ENCODE measurements at regions not wholly inside any gene's neighbourhood (a gene's known extent, or its start where the extent isn't known, plus 50 kb on each side); places are given as distances from the start of the nearest gene placed in this dataset.

GRCh38 chr4:184954482-184954881, 63.8 kb upstream of the HELT start (continued):
- TF ChIP-seq FOXP4 (CRISPR knock-in tag; IDR thresholded peaks at IDR 0.05): no peak
- no peak for TF ChIP-seq MATR3 (CRISPR knock-in tag; IDR thresholded peaks at IDR 0.05)

DNA sequence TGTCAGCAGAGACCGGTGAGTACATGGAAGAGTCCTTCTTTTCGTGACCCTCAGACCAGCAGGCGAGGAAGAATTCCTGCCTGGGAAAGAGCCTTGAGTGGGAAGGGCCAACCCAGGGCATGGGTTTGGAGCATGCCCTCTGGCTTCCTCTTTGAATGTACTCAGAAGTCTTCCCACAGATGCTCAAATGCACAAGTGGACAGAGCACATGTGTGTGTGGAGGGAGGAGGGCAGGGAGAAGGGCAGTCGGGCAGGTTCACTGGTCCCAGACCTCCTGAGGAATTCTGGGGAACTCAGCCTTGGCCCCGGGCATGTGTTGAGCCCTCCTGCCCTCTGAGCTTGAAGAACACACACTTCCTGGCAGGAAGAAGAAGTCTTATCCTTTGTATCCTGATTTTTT, 63.2 kb upstream of the HELT start:
- H3K36me3 ChIP-seq (replicated peaks in 1 of 2; ENCODE audit: control insufficient read depth in 1 of 2, insufficient read depth in 2 of 2, low read length in 2 of 2): no peaks in the 10 kb centered on the region
- no peaks in the 10 kb centered on the region for H4K20me1 ChIP-seq (ENCODE audit: insufficient read depth, low read length)
- ChIA-PET POLR2A (no interaction called here), CTCF (ENCODE audit: low intra/inter-chr PET ratio, low total read pairs) (no interaction called here)
- BruUV-seq (replicated peaks): no TSS peak
- DNase-seq (ENCODE audit: low spot score) (no peak), FAIRE-seq (no peak), ATAC-seq (no peak)
- H3K27ac ChIP-seq (ENCODE audit: extremely low read length, insufficient read depth, low read length): no peak overlapping the region
- in situ Hi-C loops (cut with HindIII; ENCODE audit: extremely low pct_ligation_motif_present, low pct_unique_long_range_greater_than_20kb) (no loop called here), intact Hi-C loops (cut with micrococcal nuclease; ENCODE audit: unreplicated experiment) (no loop called here)
- no peak overlapping the region for H2AFZ ChIP-seq (ENCODE audit: low read length)
- H3K9me3 ChIP-seq (ENCODE audit: low read length): no peaks in the 10 kb centered on the region
- no peak overlapping the region for H3K4me2 ChIP-seq (ENCODE audit: low read depth, low read length)
- 11% methylated on average over 3 of the region's 5 CpGs for WGBS (ENCODE audit: low lambda C conversion rate)
- no peak overlapping the region for H3K4me3 ChIP-seq (replicated peaks in 1 of 3; ENCODE audit: insufficient read depth in 1 of 3, low read depth in 2 of 3, low read length in 3 of 3)
- peaks cover 19% of the 10 kb centered on the region for H3K4me1 ChIP-seq (ENCODE audit: insufficient read depth, low read length)
- peaks cover 0 to 27% of the 10 kb centered on the region in 2 experiments; a peak in 2 of 5 replicates for H3K27me3 ChIP-seq (ENCODE audit: control insufficient read depth in 1 of 2, insufficient read depth in 2 of 2, low read length in 2 of 2)
- no peaks in the 10 kb centered on the region for H3K79me2 ChIP-seq (ENCODE audit: insufficient read depth, low read length)
- H3K9ac ChIP-seq (ENCODE audit: insufficient read depth, low read depth, low read length): no peak overlapping the region
- TF ChIP-seq, protein P1, sequence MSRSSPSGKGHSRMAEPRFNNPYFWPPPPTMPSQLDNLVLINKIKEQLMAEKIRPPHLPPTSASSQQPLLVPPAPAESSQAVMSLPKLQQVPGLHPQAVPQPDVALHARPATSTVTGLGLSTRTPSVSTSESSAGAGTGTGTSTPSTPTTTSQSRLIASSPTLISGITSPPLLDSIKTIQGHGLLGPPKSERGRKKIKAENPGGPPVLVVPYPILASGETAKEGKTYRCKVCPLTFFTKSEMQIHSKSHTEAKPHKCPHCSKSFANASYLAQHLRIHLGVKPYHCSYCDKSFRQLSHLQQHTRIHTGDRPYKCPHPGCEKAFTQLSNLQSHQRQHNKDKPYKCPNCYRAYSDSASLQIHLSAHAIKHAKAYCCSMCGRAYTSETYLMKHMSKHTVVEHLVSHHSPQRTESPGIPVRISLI (CRISPR knock-in tag; IDR thresholded peaks at IDR 0.05; ENCODE audit: borderline replicate concordance): no peak
- no peak for TF ChIP-seq SMARCC2 (IDR thresholded peaks at IDR 0.05)
- TF ChIP-seq, protein P2, sequence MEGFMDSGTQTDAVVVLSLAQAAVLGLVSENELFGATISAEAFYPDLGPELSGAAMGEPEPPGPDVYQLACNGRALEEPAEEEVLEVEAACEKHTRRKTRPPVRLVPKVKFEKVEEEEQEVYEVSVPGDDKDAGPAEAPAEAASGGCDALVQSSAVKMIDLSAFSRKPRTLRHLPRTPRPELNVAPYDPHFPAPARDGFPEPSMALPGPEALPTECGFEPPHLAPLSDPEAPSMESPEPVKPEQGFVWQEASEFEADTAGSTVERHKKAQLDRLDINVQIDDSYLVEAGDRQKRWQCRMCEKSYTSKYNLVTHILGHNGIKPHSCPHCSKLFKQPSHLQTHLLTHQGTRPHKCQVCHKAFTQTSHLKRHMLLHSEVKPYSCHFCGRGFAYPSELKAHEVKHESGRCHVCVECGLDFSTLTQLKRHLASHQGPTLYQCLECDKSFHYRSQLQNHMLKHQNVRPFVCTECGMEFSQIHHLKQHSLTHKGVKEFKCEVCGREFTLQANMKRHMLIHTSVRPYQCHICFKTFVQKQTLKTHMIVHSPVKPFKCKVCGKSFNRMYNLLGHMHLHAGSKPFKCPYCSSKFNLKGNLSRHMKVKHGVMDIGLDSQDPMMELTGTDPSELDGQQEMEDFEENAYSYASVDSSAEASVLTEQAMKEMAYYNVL (CRISPR knock-in tag; IDR thresholded peaks at IDR 0.05; ENCODE audit: borderline replicate concordance): no peak
- TF ChIP-seq, protein P3, sequence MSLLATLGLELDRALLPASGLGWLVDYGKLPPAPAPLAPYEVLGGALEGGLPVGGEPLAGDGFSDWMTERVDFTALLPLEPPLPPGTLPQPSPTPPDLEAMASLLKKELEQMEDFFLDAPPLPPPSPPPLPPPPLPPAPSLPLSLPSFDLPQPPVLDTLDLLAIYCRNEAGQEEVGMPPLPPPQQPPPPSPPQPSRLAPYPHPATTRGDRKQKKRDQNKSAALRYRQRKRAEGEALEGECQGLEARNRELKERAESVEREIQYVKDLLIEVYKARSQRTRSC (CRISPR knock-in tag; IDR thresholded peaks at IDR 0.05; ENCODE audit: low read depth): no peak
- TF ChIP-seq ZNF484 (CRISPR knock-in tag; IDR thresholded peaks at IDR 0.05; ENCODE audit: borderline replicate concordance, low read depth): no peak
- no peak for TF ChIP-seq ZFP37 (CRISPR knock-in tag; IDR thresholded peaks at IDR 0.05; ENCODE audit: borderline replicate concordance)
- no peak for TF ChIP-seq DBP (CRISPR knock-in tag; IDR thresholded peaks at IDR 0.05; ENCODE audit: not compliant biosample characterization)

Data from HepG2 (cell line).